Thoracic aorta (tissue), 2 donors: ENCODE measurements at regions not wholly inside any gene's neighbourhood (a gene's known extent, or its start where the extent isn't known, plus 50 kb on each side); places are given as distances from the start of the nearest gene placed in this dataset.
A peak's percentile ranks its signal among the peaks of the same experiment; 100 is the strongest.

Experiments
- ATAC-seq: fragments of 150-250 bp; one replicate; pipeline ENCODE4 v1.8.0; 2017; ENCODE audit warnings: low read depth; ENCODE audit not compliant: insufficient number of reproducible peaks, low FRiP score
- DNase-seq: peaks from one replicate; pipeline ENCODE4 v3.0.0-alpha.2; 2020; ENCODE audit warnings: low spot score
- H3K27ac ChIP-seq, 2 donors: fragments of 200-600 bp; sonication (generic); 1 replicate in 1 of 2; 2 replicates in 1 of 2; pipeline ENCODE4 v1.5.1; 2016; ENCODE audit warnings: mild to moderate bottlenecking in 2 of 2, moderate library complexity in 2 of 2
- H3K27me3 ChIP-seq: fragments of 200-600 bp; sonication (generic); replicated peaks from 2 replicates; pipeline ENCODE4 v1.6.0; 2016; ENCODE audit warnings: mild to moderate bottlenecking; ENCODE audit not compliant: insufficient read depth
- H3K36me3 ChIP-seq: fragments of 200-600 bp; sonication (generic); one replicate; pipeline ENCODE4 v1.5.1; 2016
- H3K4me1 ChIP-seq, 2 donors: fragments of 200-600 bp; sonication (generic); 1 replicate in 1 of 2; 2 replicates in 1 of 2; pipeline versions ENCODE4 v1.5.1 to v1.6.0; 2016; ENCODE audit warnings: low read depth in 2 of 2, mild to moderate bottlenecking in 1 of 2; ENCODE audit not compliant: control insufficient read depth in 1 of 2
- H3K4me3 ChIP-seq: fragments of 200-600 bp; sonication (generic); 2 replicates; pipeline ENCODE4 v1.5.1; 2016; ENCODE audit warnings: mild to moderate bottlenecking
- H3K9me3 ChIP-seq: fragments of 200-600 bp; sonication (generic); 2 replicates; pipeline ENCODE4 v1.5.1; 2016
- TF ChIP-seq, protein P1 (sequence below): fragments of 200-600 bp; sonication (generic); IDR thresholded peaks from one replicate; pipeline ENCODE4 v1.5.1; 2019; ENCODE audit warnings: antibody characterized with exemption

DNA sequence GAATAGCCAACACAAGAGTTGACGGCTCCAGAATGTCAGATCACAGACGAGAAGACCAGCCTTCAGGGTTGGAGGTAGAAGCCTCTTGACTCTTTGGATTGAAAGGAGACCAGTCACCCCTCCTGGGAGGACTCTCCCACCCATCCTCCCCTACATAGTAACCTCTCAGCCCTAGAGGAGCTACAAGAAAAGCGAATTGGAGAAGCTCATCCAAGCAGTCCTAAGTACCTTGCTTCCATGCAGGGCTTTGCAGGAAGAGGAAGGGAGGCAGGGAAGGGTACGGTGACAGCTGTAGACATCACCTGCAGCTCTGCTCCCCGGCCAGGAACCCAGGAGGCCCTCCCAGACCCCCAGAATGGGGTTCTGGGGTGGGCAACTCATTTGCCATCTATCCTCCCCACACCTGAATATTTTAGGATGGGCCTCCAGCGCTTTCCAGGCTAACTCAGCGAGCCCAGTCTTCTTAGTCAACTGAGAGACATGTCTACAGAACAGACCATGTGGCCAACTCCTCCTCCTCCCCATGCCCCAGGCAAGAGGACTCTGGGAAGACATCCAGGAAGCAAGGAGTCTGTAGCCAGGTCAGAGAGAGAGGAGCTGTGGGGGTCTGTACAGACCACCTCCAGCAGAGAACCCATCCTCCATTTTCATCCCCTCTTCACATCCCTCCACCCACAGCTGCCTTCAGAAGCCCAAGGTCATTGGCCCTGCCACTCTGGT lies 55.6 kb upstream of the LBX1 start:
- no peak overlapping the region for H3K27ac ChIP-seq
- H3K36me3 ChIP-seq: no peaks in the 10 kb centered on the region
- H3K9me3 ChIP-seq: no peaks in the 10 kb centered on the region
- TF ChIP-seq, protein P1, sequence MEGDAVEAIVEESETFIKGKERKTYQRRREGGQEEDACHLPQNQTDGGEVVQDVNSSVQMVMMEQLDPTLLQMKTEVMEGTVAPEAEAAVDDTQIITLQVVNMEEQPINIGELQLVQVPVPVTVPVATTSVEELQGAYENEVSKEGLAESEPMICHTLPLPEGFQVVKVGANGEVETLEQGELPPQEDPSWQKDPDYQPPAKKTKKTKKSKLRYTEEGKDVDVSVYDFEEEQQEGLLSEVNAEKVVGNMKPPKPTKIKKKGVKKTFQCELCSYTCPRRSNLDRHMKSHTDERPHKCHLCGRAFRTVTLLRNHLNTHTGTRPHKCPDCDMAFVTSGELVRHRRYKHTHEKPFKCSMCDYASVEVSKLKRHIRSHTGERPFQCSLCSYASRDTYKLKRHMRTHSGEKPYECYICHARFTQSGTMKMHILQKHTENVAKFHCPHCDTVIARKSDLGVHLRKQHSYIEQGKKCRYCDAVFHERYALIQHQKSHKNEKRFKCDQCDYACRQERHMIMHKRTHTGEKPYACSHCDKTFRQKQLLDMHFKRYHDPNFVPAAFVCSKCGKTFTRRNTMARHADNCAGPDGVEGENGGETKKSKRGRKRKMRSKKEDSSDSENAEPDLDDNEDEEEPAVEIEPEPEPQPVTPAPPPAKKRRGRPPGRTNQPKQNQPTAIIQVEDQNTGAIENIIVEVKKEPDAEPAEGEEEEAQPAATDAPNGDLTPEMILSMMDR: no peak
- no peak for ATAC-seq
- peak overlapping the region; percentile 41 for H3K4me3 ChIP-seq
- H3K4me1 ChIP-seq: peaks cover 4 to 8% of the 10 kb centered on the region in 2 donors
- DNase-seq: no peak
- peaks cover 13% of the 10 kb centered on the region for H3K27me3 ChIP-seq

DNA sequence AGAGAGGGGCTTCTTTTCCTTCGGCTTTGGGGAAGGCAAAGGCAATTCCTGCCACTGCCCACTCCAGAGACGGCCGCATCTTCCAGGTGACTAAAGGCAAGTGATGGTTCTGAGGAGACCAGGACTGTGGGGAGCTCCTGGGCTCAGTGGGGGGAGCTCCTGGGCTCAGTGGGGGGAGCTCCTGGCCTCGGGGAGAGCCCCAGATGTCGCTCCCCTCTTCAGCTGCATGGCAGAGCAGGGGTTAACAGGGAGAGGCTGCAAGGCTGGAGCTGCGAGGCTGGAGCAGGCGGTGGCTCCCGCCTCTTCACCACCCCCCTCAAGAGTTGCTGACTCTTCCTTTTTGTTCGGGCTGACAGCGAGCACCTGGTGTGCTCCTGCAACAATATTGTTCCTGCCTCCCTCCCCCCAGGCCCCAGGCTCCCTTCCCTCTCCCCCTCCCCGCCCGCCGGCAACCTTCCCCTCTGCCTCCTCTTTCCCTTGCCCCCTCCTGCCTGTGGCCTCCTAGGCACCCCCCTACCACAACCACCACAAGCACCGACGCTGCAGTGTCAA lies 56.3 kb upstream of the LBX1 start:
- no peak for ATAC-seq
- Histone ChIP-seq H3K27me3 (peaks cover 13% of the 10 kb centered on the region), H3K9me3 (no peaks in the 10 kb centered on the region), H3K36me3 (no peaks in the 10 kb centered on the region), H3K4me3 (no peak overlapping the region), H3K4me1 (peaks cover 4 to 8% of the 10 kb centered on the region in 2 donors), H3K27ac (no peak overlapping the region)
- TF ChIP-seq, protein P1: no peak
- DNase-seq: no peak

DNA sequence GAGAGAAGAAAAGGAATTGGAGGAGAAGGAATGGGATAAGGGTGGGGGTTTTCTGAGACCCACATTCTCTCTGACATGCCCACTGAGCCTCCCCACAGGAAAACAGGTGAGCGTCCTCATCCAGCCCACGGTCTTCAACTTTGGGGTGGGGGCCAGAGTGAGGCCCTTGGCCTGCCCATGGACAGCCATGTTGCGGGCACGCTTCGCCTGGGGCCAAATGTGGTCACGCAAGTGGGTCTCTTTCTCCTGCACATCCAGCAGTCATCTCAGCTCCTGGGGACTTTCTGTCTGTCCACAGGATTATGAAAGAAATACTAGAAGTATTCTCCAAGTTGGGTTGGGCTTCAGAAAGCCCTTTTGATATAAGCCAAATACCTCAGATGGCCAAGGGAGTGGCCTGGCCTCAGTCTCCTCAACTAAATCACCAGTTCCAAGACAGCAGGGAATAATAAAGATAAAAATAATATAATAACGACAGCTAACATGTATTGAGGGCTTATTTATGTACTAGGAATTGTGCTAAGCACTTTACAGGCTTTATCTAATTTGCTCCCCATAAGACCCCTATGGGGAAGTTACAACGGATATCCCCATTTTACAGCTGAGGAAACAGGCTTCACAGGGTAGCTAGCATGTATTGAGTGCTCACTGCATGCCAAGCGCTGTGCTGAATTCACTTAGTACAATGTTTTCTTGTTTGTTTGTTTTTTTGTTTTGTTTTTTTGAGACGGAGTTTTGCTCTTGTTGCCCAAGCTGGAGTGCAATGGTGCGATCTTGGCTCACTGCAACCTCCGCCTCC lies 57.2 kb upstream of the LBX1 start:
- ATAC-seq (no peak), DNase-seq (no peak)
- Histone ChIP-seq H3K27me3 (peaks cover 13% of the 10 kb centered on the region), H3K36me3 (no peaks in the 10 kb centered on the region), H3K4me1 (peaks cover 4 to 10% of the 10 kb centered on the region in 2 donors), H3K4me3 (no peak overlapping the region), H3K9me3 (no peaks in the 10 kb centered on the region), H3K27ac (no peak overlapping the region)
- TF ChIP-seq, protein P1: no peak

DNA sequence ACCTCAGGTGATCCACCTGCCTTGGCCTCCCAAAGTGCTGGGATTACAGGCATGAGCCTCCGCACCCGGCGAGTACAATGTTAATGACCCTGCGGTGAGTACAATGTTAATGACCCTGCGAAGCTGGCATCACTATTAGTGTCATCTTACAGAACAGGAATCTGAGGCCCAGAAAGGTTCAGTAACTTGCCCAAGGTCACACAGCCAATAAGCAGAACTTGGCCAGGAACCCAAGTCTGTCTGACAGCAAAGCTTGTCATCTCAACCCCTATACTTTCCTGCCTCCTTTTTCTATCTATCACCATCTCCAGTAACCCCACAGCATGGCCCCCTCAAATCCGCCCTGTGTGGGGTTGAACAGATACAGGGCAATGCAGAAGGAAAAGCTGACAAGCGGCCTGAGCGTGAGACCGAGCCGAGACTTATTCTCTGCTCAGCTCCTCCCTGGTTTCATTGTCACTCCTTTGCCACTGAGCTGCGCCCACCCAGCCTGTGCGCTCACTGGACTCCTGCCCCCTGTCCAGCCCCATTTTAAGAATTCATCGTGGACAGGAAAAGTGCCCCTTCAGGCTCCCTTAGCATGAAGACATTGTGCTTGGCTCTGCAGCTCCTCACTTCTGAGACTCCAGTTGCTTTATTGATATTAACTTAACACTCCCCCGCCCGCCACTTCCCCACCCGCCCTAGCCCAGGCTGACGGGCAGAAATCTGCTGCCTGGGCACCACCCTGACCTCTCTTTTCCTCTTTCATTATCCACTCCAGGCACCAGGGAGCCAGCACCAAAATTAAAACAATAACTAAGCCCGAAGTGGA lies 58.1 kb upstream of the LBX1 start:
- Histone ChIP-seq H3K4me3 (no peak overlapping the region), H3K36me3 (no peaks in the 10 kb centered on the region), H3K9me3 (no peaks in the 10 kb centered on the region), H3K4me1 (peaks cover 7 to 19% of the 10 kb centered on the region in 2 donors), H3K27me3 (peaks cover 13% of the 10 kb centered on the region), H3K27ac (no peak overlapping the region)
- TF ChIP-seq, protein P1: no peak
- ATAC-seq (no peak), DNase-seq (no peak)
